ENCODE measurements at regions not wholly inside any gene's neighbourhood (a gene's known extent, or its start where the extent isn't known, plus 50 kb on each side); places are given as distances from the start of the nearest gene placed in this dataset.

DNA sequence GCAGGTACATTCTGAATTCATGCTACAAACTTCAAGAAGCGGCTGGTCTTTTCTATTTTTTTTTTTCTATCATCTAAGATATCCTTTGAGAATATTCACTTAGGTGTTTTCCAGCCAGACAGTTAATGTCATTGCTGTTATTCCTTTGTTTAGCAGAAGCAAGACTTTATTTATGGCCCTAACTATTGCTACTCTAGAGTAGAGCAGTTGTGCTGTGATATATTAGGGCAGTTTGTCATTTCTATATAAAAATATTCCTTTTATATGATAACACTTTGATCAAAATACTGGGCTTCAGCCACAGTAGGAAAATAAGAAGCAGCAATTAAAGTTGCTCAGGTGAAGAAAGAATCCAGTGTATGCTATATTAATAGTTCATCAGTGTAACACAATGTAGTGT lies 959.3 kb downstream of the NCAM2 start:
- TF ChIP-seq EZH2 (IDR thresholded peaks at IDR 0.05; ENCODE audit: low read depth, low read length, severe bottlenecking) (no peak), SP1 (IDR thresholded peaks at IDR 0.05; ENCODE audit: low read depth, low read length) (no peak), RFX5 (IDR thresholded peaks at IDR 0.05; ENCODE audit: borderline replicate concordance, low read depth, low read length) (no peak), JUN (IDR thresholded peaks at IDR 0.05; ENCODE audit: low read depth, low read length) (no peak), TAF1 (IDR thresholded peaks at IDR 0.05; ENCODE audit: low read depth, low read length) (no peak)

Data from H1 (cell line).